ENCODE measurements at regions not wholly inside any gene's neighbourhood (a gene's known extent, or its start where the extent isn't known, plus 50 kb on each side); places are given as distances from the start of the nearest gene placed in this dataset.
A peak's percentile ranks its signal among the peaks of the same experiment; 100 is the strongest.

GRCh38 chr3:106703524-106703923 is 673.7 kb upstream of the CCDC54 start:
- DNase-seq, result peak; percentile 17
- peaks cover 3 to 16% of the 10 kb centered on the region in 2 experiments; a peak in 3 of 4 replicates for H3K4me1 ChIP-seq (ENCODE audit: control insufficient read depth in 1 of 2, insufficient read depth in 2 of 2, low read depth in 1 of 2, low read length in 1 of 2)
- ChIA-PET POLR2A (no interaction called here), CTCF (interaction anchor here (0.9 kb wide), 1 partner anchor 10 kb away, joined by 3 read pairs; no protein-coding TSS in a partner anchor)
- no peak overlapping the region for H3K4me3 ChIP-seq (ENCODE audit: low read depth in 2 of 2, low read length in 1 of 2)
- 49% methylated on average over 2 of the region's 2 CpGs for whole genome bisulfite sequencing (ENCODE audit: low lambda C conversion rate)
- no peaks in the 10 kb centered on the region for H4K20me1 ChIP-seq (ENCODE audit: insufficient read depth)
- H3K27ac ChIP-seq (ENCODE audit: low read depth in 2 of 2, low read length in 1 of 2), result peak overlapping the region in 1 of 2 experiments; percentile 29; a peak in 2 of 4 replicates
- H3F3A ChIP-seq (replicated peaks; ENCODE audit: insufficient read depth), result peaks cover 12% of the 10 kb centered on the region
- no peaks in the 10 kb centered on the region; the same call in 1 of the 2 replicates for H3K9me2 ChIP-seq
- H3K36me3 ChIP-seq (replicated peaks in 1 of 2; ENCODE audit: control insufficient read depth in 1 of 2, insufficient read depth in 2 of 2, low read length in 1 of 2), result peaks cover 0 to 4% of the 10 kb centered on the region in 2 experiments
- H3K79me2 ChIP-seq (ENCODE audit: insufficient read depth), result no peaks in the 10 kb centered on the region
- 0 out of 2 replicates have a peak overlapping the region, but pooled peaks have one; percentile 23 for H3K4me2 ChIP-seq
- no peak overlapping the region for H2AFZ ChIP-seq (ENCODE audit: low read depth)
- H3K9ac ChIP-seq, result no peak overlapping the region
- TF ChIP-seq FOSL2 (IDR thresholded peaks at IDR 0.05; ENCODE audit: borderline replicate concordance, low read depth), result peak; percentile 23; the same call in 1 of the 2 replicates
- TF ChIP-seq CTCF (IDR thresholded peaks at IDR 0.05), result no peak
- TF ChIP-seq EP300 (IDR thresholded peaks at IDR 0.05; ENCODE audit: borderline replicate concordance in 1 of 2, low read depth in 1 of 2, low read length in 1 of 2), result peak; percentile 55 to 75; a peak in 2 of 4 replicates
- TF ChIP-seq NFIC (IDR thresholded peaks at IDR 0.05; ENCODE audit: borderline replicate concordance), result peak; percentile 76
- 0 out of 2 replicates have a peak, but pooled peaks have one; percentile 59 for TF ChIP-seq POLR2AphosphoS5 (IDR thresholded peaks at IDR 0.05; ENCODE audit: low read depth, low read length)
- TF ChIP-seq EZH2phosphoT487 (IDR thresholded peaks at IDR 0.05; ENCODE audit: borderline replicate concordance, low read depth), result no peak
- TF ChIP-seq, protein P1, sequence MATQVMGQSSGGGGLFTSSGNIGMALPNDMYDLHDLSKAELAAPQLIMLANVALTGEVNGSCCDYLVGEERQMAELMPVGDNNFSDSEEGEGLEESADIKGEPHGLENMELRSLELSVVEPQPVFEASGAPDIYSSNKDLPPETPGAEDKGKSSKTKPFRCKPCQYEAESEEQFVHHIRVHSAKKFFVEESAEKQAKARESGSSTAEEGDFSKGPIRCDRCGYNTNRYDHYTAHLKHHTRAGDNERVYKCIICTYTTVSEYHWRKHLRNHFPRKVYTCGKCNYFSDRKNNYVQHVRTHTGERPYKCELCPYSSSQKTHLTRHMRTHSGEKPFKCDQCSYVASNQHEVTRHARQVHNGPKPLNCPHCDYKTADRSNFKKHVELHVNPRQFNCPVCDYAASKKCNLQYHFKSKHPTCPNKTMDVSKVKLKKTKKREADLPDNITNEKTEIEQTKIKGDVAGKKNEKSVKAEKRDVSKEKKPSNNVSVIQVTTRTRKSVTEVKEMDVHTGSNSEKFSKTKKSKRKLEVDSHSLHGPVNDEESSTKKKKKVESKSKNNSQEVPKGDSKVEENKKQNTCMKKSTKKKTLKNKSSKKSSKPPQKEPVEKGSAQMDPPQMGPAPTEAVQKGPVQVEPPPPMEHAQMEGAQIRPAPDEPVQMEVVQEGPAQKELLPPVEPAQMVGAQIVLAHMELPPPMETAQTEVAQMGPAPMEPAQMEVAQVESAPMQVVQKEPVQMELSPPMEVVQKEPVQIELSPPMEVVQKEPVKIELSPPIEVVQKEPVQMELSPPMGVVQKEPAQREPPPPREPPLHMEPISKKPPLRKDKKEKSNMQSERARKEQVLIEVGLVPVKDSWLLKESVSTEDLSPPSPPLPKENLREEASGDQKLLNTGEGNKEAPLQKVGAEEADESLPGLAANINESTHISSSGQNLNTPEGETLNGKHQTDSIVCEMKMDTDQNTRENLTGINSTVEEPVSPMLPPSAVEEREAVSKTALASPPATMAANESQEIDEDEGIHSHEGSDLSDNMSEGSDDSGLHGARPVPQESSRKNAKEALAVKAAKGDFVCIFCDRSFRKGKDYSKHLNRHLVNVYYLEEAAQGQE (IDR thresholded peaks at IDR 0.05; ENCODE audit: low read depth, low read length), result no peak
- TF ChIP-seq, protein P2, sequence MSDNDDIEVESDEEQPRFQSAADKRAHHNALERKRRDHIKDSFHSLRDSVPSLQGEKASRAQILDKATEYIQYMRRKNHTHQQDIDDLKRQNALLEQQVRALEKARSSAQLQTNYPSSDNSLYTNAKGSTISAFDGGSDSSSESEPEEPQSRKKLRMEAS (IDR thresholded peaks at IDR 0.05; ENCODE audit: low read depth), result peak; percentile 52; the same call in 1 of the 2 replicates
- peak; percentile 34; the same call in 1 of the 2 replicates for TF ChIP-seq MEF2A (IDR thresholded peaks at IDR 0.05; ENCODE audit: borderline replicate concordance, low read depth)
- TF ChIP-seq PBX3 (IDR thresholded peaks at IDR 0.05), result peak; percentile 95
- TF ChIP-seq, protein P3, sequence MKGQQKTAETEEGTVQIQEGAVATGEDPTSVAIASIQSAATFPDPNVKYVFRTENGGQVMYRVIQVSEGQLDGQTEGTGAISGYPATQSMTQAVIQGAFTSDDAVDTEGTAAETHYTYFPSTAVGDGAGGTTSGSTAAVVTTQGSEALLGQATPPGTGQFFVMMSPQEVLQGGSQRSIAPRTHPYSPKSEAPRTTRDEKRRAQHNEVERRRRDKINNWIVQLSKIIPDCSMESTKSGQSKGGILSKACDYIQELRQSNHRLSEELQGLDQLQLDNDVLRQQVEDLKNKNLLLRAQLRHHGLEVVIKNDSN (IDR thresholded peaks at IDR 0.05; ENCODE audit: borderline replicate concordance, low read depth), result peak; percentile 30; the same call in 1 of the 2 replicates
- TF ChIP-seq FOXM1 (IDR thresholded peaks at IDR 0.05; ENCODE audit: low read depth), result 0 out of 2 replicates have a peak, but pooled peaks have one; percentile 44
- TF ChIP-seq TEAD4 (IDR thresholded peaks at IDR 0.05; ENCODE audit: borderline replicate concordance, insufficient read depth), result peak; percentile 77
- TF ChIP-seq, protein P4, sequence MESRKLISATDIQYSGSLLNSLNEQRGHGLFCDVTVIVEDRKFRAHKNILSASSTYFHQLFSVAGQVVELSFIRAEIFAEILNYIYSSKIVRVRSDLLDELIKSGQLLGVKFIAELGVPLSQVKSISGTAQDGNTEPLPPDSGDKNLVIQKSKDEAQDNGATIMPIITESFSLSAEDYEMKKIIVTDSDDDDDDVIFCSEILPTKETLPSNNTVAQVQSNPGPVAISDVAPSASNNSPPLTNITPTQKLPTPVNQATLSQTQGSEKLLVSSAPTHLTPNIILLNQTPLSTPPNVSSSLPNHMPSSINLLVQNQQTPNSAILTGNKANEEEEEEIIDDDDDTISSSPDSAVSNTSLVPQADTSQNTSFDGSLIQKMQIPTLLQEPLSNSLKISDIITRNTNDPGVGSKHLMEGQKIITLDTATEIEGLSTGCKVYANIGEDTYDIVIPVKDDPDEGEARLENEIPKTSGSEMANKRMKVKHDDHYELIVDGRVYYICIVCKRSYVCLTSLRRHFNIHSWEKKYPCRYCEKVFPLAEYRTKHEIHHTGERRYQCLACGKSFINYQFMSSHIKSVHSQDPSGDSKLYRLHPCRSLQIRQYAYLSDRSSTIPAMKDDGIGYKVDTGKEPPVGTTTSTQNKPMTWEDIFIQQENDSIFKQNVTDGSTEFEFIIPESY (IDR thresholded peaks at IDR 0.05; ENCODE audit: borderline replicate concordance, low read depth), result 0 out of 2 replicates have a peak, but pooled peaks have one; percentile 26
- TF ChIP-seq GATA2 (CRISPR knock-in tag; IDR thresholded peaks at IDR 0.05), result peak; percentile 39
- peak; percentile 46; the same call in 1 of the 2 replicates for TF ChIP-seq RCOR1 (IDR thresholded peaks at IDR 0.05; ENCODE audit: low read length)
- TF ChIP-seq JUND (IDR thresholded peaks at IDR 0.05), result peak; percentile 85
- TF ChIP-seq SIN3A (IDR thresholded peaks at IDR 0.05; ENCODE audit: borderline replicate concordance, low read depth, low read length), result no peak
- peak; percentile 47; the same call in 1 of the 2 replicates for TF ChIP-seq RXRA (IDR thresholded peaks at IDR 0.05; ENCODE audit: borderline replicate concordance, low read depth)
- TF ChIP-seq TCF12 (IDR thresholded peaks at IDR 0.05), result peak; percentile 91
- TF ChIP-seq USF2 (IDR thresholded peaks at IDR 0.05; ENCODE audit: borderline replicate concordance, low read depth, low read length), result no peak
- TF ChIP-seq RFX5 (IDR thresholded peaks at IDR 0.05; ENCODE audit: low read length), result no peak
- H3K27me3 ChIP-seq (ENCODE audit: insufficient read depth), result no peaks in the 10 kb centered on the region
- no peaks in the 10 kb centered on the region for H3K9me3 ChIP-seq

All from SK-N-SH (cell line).